ENCODE measurements at regions not wholly inside any gene's neighbourhood (a gene's known extent, or its start where the extent isn't known, plus 50 kb on each side); places are given as distances from the start of the nearest gene placed in this dataset.

- no peak for DNase-seq
Observed at GRCh38 chr2:16180631-16181030, 240.3 kb downstream of the MYCN start.

GRCh38 chr2:16179701-16180416 lies 239.5 kb downstream of the MYCN start:
- no peak for DNase-seq

DNA sequence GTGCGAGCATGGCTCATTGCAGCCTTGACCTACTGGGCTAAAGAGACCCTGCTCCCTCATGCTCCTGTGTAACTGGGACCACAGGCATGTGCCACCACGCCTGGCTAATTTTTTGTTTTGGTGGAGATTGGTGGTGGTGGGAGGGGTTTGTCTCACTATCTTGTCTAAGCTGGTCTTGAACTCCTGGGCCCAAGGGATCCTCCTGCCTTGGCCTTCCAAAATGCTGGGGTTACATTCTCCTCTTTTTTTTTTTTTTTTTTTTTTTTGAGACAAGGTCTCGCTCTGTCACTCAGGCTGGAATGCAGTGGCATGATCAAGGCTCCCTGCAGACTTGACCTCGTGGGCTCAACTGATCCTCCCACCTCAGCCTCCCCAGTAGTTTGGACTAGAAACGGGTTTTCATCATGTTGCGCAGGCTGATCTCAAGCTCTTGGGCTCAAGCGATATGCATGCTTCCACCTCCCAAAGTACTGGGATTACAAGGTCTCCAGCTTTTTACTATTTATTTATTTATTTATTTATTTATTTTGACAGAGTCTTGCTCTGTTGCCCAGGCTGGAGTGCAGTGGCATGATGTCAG lies 238.3 kb downstream of the MYCN start:
- DNase-seq = no peak

GRCh38 chr2:16177671-16178180 lies 237.4 kb downstream of the MYCN start:
- no peak for DNase-seq

DNA sequence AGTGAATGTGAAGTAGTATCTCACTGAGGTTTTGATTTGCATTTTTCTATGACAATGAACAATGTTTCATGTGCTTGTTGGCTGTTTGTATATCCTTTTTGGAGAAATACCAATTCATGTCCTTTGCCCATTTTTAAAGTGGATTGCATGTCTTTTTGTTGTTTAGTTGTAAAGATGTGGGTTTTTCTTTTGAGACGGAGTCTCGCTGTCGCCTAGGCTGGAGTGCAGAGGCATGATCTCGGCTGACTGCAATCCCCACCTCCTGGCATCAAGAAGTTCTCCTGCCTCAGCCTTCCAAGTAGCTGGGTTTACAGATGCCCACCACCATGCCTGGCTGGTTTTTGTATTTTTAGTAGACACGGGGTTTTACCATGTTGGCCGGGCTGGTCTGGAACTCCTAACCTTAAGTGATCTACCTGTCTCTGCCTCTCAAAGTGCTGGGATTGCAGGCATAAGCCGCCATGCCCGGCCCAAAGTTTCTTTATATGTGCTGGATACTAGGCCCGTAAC lies 236.7 kb downstream of the MYCN start:
- no peak for DNase-seq

GRCh38 chr2:16175247-16175825 lies 235.0 kb downstream of the MYCN start:
- DNase-seq = no peak

DNA sequence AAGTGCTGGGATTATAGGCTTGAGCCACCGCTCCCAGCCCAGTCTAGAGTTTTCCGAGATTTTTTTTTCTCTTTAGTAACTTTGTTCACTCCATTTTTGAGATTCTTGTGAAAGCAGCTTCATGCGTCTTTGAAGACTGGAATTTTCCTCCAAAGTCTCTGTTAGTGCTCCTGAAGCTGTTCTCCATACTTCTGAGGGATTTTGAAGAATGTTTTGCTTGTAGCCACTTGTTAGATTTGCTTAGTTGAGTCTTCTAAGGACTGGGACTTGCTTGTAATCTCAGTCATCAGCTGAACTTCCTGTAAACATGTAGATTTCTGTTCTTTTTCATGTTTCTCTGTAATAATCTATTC lies 234.3 kb downstream of the MYCN start:
- DNase-seq = no peak

GRCh38 chr2:16173893-16174692 lies 233.7 kb downstream of the MYCN start:
- DNase-seq = no peak

- no peak for DNase-seq
Observed at GRCh38 chr2:16172324-16173175, 232.2 kb downstream of the MYCN start.

DNA sequence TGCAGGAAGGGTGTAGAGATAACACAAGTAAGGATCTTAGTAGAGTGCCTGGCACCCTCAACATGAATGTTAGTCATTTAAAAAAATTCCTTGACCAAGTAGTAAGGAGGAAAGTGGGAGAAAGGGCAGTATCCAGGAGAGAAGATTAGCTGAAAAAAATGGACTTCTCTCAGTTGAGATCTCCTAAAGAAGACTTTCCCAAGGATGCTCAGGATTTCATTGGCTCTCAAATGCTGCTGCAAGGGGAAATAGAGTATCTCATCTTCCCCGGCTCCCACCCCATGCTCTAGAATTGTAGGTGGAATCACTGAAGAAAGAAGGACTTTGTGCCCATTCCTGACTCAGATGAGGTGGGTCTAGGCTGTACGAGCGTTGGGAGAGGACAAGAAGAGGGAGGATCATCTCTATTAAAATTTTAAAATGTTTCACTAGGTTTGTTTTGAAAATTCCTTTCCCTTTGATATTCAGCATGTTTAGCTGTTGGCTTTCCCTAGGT lies 231.1 kb downstream of the MYCN start:
- DNase-seq = no peak

DNA sequence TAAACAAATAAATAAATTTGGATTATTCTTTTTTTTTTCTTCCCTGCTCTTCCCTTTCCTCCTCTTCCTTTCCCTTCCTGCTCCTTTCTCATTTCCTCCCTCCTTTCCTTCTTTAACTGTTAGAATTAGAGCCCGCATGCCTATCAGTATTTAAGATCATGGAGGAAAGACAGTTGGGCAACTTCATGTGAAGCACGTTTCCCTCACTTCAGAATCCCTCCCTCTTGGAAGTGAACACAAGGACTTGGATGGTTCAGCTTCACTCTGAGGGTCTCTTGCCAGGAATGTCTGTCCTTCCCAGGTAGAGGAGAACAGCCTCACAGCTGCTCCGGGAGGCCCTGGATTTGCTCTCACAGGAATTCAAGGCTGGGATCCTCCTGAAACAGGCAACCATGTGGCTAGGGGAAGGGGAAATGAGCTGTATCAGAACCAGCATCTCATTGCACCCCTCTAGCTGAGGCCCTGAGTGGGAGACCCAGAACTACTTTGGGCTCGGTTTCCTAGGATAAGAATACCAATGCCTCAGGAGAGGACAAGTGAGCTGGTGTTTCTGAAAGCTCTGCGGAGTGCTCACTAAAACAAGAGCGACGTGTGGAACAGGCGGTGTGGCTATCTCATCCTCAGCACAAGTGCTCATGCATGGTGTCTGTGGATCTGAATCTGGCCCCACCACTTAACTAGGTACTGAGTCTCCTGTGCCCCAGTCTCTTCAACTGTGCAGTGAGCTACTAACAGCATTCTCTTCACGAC lies 230.5 kb downstream of the MYCN start:
- no peak for DNase-seq

- no peak for DNase-seq
Observed at GRCh38 chr2:16169381-16169960, 229.1 kb downstream of the MYCN start.

DNA sequence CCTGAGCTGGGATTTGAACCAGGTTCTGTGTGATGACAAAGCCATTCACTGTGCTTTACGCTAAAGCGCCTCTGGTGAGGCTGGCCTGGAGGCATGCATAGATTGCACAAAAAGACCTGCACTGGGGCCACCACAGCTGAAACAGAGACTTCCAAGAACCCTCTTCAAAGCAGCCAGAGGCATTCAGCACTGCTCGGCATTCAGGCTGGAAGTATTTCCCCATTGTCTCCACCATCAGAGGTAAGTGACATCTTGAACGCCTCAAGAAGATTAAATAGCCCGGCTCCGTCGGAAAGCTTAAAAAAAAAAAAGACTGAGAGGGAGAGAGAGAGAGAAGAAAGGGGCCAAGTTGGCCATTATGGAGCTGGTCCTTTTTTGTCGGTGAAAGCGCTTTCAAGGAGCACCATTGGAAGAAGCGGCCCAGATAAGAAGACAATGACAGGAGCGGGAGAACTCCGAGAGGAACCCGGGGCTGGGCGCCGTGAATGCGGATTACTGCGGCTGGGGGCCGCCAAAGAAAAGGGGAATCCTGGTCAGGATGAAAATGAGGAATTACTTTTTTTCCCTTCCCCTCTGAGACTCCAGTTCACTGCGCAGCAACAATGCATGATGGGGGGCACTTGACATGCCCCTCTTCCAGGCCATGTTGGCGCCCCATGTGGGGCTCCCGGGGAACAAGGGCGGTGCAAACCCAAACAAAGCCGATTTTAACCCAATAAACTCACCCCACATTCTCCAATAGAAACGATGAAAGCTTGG lies 228.3 kb downstream of the MYCN start:
- DNase-seq = no peak

DNA sequence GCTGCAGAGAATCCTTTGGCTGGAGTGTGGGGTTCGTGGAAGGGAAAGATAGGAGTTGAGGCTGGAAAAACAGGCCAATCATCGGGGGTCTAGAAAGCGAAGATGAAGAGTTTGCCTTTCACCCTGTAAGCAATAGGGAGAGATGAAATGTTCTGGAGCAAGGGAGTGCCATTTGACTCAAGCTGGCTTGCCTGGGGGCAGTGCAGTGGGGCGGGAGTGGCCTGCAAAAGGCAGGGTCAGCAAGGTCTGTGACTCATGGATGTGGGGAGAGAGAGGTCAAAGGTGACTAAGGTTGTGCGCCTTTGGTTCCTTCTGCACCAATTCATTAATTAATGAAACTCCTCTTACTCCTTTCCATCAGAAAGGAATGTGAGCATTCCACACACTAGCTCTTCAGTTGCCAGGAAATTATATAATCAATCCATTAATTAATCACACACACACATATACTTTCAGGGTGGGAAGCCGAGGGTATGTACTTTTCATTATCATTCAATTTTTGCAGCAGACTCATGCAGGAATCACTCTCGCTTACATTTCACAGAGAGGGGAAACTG lies 227.6 kb downstream of the MYCN start:
- no peak for DNase-seq

GRCh38 chr2:16167451-16167861 lies 227.1 kb downstream of the MYCN start:
- DNase-seq = no peak

- no peak for DNase-seq
Observed at GRCh38 chr2:16166327-16166981, 226.1 kb downstream of the MYCN start.

- no peak for DNase-seq
Observed at GRCh38 chr2:16165518-16166326, 225.4 kb downstream of the MYCN start.

DNA sequence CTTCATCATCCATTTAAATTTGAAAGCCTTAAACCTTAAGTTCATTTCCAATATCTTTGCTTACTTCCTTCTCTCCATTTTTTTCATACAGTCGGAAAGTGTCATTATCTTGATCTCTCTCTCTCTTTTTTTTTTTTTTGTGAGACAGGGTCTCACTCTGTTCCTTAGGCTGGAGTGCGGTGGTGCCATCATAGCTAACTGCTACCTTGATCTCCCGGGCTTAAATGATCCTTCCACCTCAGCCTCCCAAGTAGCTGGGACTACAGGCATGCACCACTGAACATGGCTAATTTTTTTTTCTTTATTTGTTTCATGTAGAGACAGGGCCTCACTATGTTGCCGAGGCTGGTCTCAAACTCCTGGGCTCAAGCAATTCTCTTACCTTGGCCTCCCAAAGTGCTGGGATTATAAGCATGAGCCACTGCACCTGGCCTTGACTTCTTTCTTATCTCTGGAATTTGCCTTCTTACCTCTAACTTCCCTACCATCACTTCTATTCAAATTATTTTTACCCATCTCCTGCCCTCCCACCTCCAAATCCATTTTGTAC lies 222.2 kb downstream of the MYCN start:
- no peak for DNase-seq

All from stimulated activated CD4-positive, alpha-beta T cell treated with anti-CD3 and anti-CD28 coated beads, Interleukin-2, amount 100 ng/mL, for 24 hours (primary cell).